CD4-positive, alpha-beta T cell (primary cell): ENCODE measurements at regions not wholly inside any gene's neighbourhood (a gene's known extent, or its start where the extent isn't known, plus 50 kb on each side); places are given as distances from the start of the nearest gene placed in this dataset.

Experiments used
- ATAC-seq: fragments of 200-7000 bp; cut with Tn5 transposase; one replicate; pipeline ENCODE4 v1.10.0; 2022; ENCODE audit warnings: mild to moderate bottlenecking; ENCODE audit not compliant: poor library complexity
- CTCF ChIA-PET: fragments of 350-600 bp; sonication (Branson Sonifier 250); formaldehyde crosslinking; loops from one replicate; lab custom pipeline; 2021; ENCODE audit warnings: antibody characterized with exemption, inconsistent platforms; lab: Charles Lee
- POLR2A ChIA-PET: fragments of 350-600 bp; sonication (Branson Sonifier 250); formaldehyde crosslinking; loops from one replicate; lab custom pipeline; 2021; ENCODE audit warnings: antibody characterized with exemption, inconsistent platforms; lab: Charles Lee
- DNase-seq, 14 experiments: peaks; one replicate each; pipeline ENCODE4 v3.0.0-alpha.2; 2013 to 2020; ENCODE audit warnings: mixed read lengths in 2 of 14
- H3K27ac ChIP-seq, 2 donors: one replicate each; pipeline versions ENCODE4 v1.5.1 to v1.7.0; 2013; ENCODE audit warnings: low read length in 2 of 2, low read depth in 1 of 2, mild to moderate bottlenecking in 1 of 2
- H3K27me3 ChIP-seq, 2 experiments: 1 replicate in 1 of 2; 2 replicates in 1 of 2; pipeline versions ENCODE4 v1.6.1 to v1.7.0; 2013; ENCODE audit warnings: low read length in 2 of 2, control low read depth in 1 of 2, mild to moderate bottlenecking in 1 of 2, moderate library complexity in 1 of 2; ENCODE audit not compliant: insufficient read depth in 2 of 2, control insufficient read depth in 1 of 2
- H3K36me3 ChIP-seq: one replicate; pipeline ENCODE4 v1.6.1; 2013; ENCODE audit warnings: low read length, control low read depth; ENCODE audit not compliant: insufficient read depth
- H3K4me1 ChIP-seq: one replicate; pipeline ENCODE4 v1.6.1; 2013; ENCODE audit warnings: low read length, control low read depth; ENCODE audit not compliant: insufficient read depth
- H3K4me3 ChIP-seq: one replicate; pipeline ENCODE4 v1.5.1; 2013; ENCODE audit warnings: mild to moderate bottlenecking, low read length, moderate library complexity
- H3K9me3 ChIP-seq, 2 experiments: 1 replicate in 1 of 2; 2 replicates in 1 of 2; pipeline versions ENCODE4 v1.6.1 to v1.7.0; 2013; ENCODE audit warnings: low read length in 2 of 2, mild to moderate bottlenecking in 2 of 2, control low read depth in 1 of 2, moderate library complexity in 1 of 2; ENCODE audit not compliant: control insufficient read depth in 1 of 2, insufficient read depth in 1 of 2
- H3K27ac Mint-ChIP-seq: one replicate; pipeline ENCODE4 v1.8.0; 2020; ENCODE audit warnings: mixed read lengths
- H3K27me3 Mint-ChIP-seq: one replicate; pipeline ENCODE4 v1.8.0; 2021; ENCODE audit warnings: mixed read lengths
- H3K36me3 Mint-ChIP-seq: one replicate; pipeline ENCODE4 v1.8.0; 2021; ENCODE audit warnings: low read depth, mixed read lengths
- H3K4me1 Mint-ChIP-seq: one replicate; pipeline ENCODE4 v1.8.0; 2021; ENCODE audit warnings: low read depth, mixed read lengths
- H3K4me3 Mint-ChIP-seq: one replicate; pipeline ENCODE4 v1.8.0; 2020; ENCODE audit warnings: mild to moderate bottlenecking, mixed read lengths
- H3K9me3 Mint-ChIP-seq: one replicate; pipeline ENCODE4 v1.8.0; 2020; ENCODE audit warnings: mixed read lengths
- CTCF ChIP-seq: fragments of 200-600 bp; IDR thresholded peaks from one replicate; pipeline ENCODE4 v1.8.0; 2022; ENCODE audit warnings: antibody characterized with exemption, mild to moderate bottlenecking
- intact Hi-C, 2 experiments: fragments of 100-400 bp; cut with DNase I in 1 of 2; cut with micrococcal nuclease in 1 of 2; formaldehyde crosslinking; loops; one replicate each; pipeline versions ENCODE4 v1.15.1 to v1.9.0; 2023 to 2025; cut with DNase I, micrococcal nuclease

- Histone ChIP-seq H3K27ac (no peak overlapping the region), H3K4me1 (peaks cover 9% of the 10 kb centered on the region), H3K4me3 (no peak overlapping the region), H3K27me3 (no peaks in the 10 kb centered on the region), H3K9me3 (peaks cover 0 to 8% of the 10 kb centered on the region in 2 experiments), H3K36me3 (no peaks in the 10 kb centered on the region)
- CTCF ChIA-PET, result no interaction called here
- no peak for DNase-seq
- Mint-ChIP-seq H3K36me3 (no peaks in the 10 kb centered on the region), H3K27ac (no peak overlapping the region), H3K27me3 (no peaks in the 10 kb centered on the region), H3K4me3 (no peak overlapping the region), H3K9me3 (no peaks in the 10 kb centered on the region), H3K4me1 (peaks cover 15% of the 10 kb centered on the region)
- no peak for ATAC-seq
- TF ChIP-seq CTCF, result no peak
- intact Hi-C loops, result no loop called here
- POLR2A ChIA-PET, result interaction anchor here (1.1 kb wide), 1 partner anchor 179 kb away, joined by 3 read pairs; no protein-coding TSS in a partner anchor
These were observed 73.9 kb upstream of the GDF10 start for GRCh38 chr10:47225928-47226645.

DNA sequence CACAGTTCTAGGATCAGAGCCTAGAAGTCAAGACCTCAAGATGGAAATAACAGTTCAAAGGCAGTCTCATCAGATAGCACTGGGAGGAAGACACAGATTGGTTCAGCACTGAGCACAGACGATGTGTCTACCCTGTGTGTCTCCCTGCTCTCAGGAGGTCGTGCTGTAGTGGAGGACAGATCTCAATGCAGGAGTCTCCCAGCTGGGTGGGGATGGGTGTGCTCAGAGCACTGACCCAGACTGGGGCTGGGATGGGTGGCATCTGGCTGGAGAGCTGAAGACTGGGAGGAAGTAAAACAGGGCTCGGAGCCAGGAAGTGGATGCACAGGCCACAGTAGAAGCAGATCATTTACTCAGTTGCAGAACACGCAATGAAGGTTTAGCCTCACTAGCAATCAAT lies 69.5 kb upstream of the GDF10 start:
- ATAC-seq (no peak), DNase-seq (peak in 1 of 14 experiments; percentile 22)
- POLR2A ChIA-PET, result no interaction called here
- Mint-ChIP-seq H3K4me3 (no peak overlapping the region), H3K9me3 (no peaks in the 10 kb centered on the region), H3K4me1 (peaks cover 13% of the 10 kb centered on the region), H3K27me3 (no peaks in the 10 kb centered on the region), H3K27ac (no peak overlapping the region), H3K36me3 (no peaks in the 10 kb centered on the region)
- intact Hi-C loops, result no loop called here
- Histone ChIP-seq H3K27me3 (no peaks in the 10 kb centered on the region), H3K9me3 (peaks cover 0 to 8% of the 10 kb centered on the region in 2 experiments), H3K36me3 (no peaks in the 10 kb centered on the region), H3K4me3 (no peak overlapping the region), H3K4me1 (peaks cover 9% of the 10 kb centered on the region), H3K27ac (no peak overlapping the region)
- no peak for TF ChIP-seq CTCF
- CTCF ChIA-PET, result no interaction called here

DNA sequence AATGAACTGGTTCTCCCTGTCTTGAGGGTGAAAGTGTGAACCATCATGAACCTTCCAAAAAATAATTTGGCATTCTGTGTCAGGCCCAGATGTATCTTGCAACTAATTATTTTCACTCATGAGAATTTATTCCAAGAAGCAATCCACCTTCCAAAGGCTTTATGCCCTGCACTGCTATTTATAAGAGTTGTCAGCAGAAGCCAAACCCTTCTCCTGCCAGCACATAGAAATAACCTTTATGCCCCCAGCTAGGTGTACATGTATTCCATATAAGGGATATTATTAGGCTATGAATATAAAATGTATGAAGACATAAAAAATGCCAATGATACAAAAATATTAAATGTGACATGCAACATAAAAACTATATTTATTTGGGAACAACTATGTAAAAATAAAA lies 69.0 kb upstream of the GDF10 start:
- no peak overlapping the region for H3K27ac ChIP-seq

More for the DNA sequence above, 69.0 kb upstream of the GDF10 start:
- no peak overlapping the region for H3K4me3 ChIP-seq
- H3K36me3 Mint-ChIP-seq, result no peaks in the 10 kb centered on the region
- H3K27me3 Mint-ChIP-seq, result no peaks in the 10 kb centered on the region
- no peaks in the 10 kb centered on the region for H3K36me3 ChIP-seq
- H3K4me3 Mint-ChIP-seq, result no peak overlapping the region
- ATAC-seq (no peak), DNase-seq (no peak)
- peaks cover 11% of the 10 kb centered on the region for H3K4me1 Mint-ChIP-seq
- intact Hi-C loops, result no loop called here
- no peak for TF ChIP-seq CTCF
- no peak overlapping the region for H3K27ac Mint-ChIP-seq
- ChIA-PET POLR2A (no interaction called here), CTCF (no interaction called here)
- peaks cover 0 to 8% of the 10 kb centered on the region in 2 experiments for H3K9me3 ChIP-seq
- peaks cover 9% of the 10 kb centered on the region for H3K4me1 ChIP-seq
- no peaks in the 10 kb centered on the region for H3K27me3 ChIP-seq
- H3K9me3 Mint-ChIP-seq, result no peaks in the 10 kb centered on the region
